ENCODE measurements at regions not wholly inside any gene's neighbourhood (a gene's known extent, or its start where the extent isn't known, plus 50 kb on each side); places are given as distances from the start of the nearest gene placed in this dataset.

DNA sequence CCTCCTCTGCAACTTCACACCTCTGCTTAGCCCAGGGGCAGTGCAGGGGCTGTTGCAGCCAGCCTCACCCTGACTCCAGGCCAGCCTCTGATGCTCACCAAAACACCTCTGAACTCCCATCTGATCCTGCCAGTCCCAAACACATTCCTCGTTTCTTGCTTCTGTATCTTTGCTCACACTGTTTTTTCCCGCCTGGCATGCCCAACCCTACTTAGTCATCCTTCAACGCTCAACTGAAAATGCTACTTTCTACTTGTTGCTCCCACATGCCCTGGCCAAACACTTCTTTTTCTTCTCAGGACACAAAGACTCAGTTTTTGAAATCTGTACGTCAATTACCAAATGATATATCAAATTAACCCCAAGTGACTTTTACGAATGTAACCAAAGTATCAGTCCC is 140.8 kb upstream of the ZBED5 start:
- TF ChIP-seq CTCF (IDR thresholded peaks at IDR 0.05) (no peak), POLR2A (IDR thresholded peaks at IDR 0.05) (no peak)

All from Peyer's patch (tissue), 4 donors.